Smooth muscle cell (in vitro differentiated cells): ENCODE measurements at regions not wholly inside any gene's neighbourhood (a gene's known extent, or its start where the extent isn't known, plus 50 kb on each side); places are given as distances from the start of the nearest gene placed in this dataset.
A peak's percentile ranks its signal among the peaks of the same experiment; 100 is the strongest.

ENCODE experiments used
- DNase-seq: peaks from one replicate; lab custom pipeline; 2025; ENCODE audit not compliant: unreplicated experiment; lab: John Stamatoyannopoulos, UW
- H2AFZ ChIP-seq: fragments of 200-600 bp; sonication (generic); 2 replicates; pipeline ENCODE4 v1.6.0; 2016; ENCODE audit warnings: antibody characterized with exemption, low read depth, mild to moderate bottlenecking
- H3F3A ChIP-seq: fragments of 200-600 bp; sonication (generic); 2 replicates; pipeline ENCODE4 v1.6.0; 2017; ENCODE audit warnings: antibody characterized with exemption, low read depth
- H3K27ac ChIP-seq: fragments of 200-600 bp; sonication (generic); 2 replicates; pipeline ENCODE4 v1.5.1; 2016; ENCODE audit warnings: low read depth, mild to moderate bottlenecking
- H3K27me3 ChIP-seq: fragments of 200-600 bp; sonication (generic); 2 replicates; pipeline ENCODE4 v1.6.1; 2016; ENCODE audit warnings: low read depth, mild to moderate bottlenecking
- H3K36me3 ChIP-seq: fragments of 200-600 bp; sonication (generic); 2 replicates; pipeline ENCODE4 v1.5.1; 2016; ENCODE audit warnings: low read depth
- H3K4me1 ChIP-seq: fragments of 200-600 bp; sonication (generic); 2 replicates; pipeline ENCODE4 v1.5.1; 2016; ENCODE audit warnings: low read depth
- H3K4me2 ChIP-seq: fragments of 200-600 bp; sonication (generic); 2 replicates; pipeline ENCODE4 v1.6.0; 2016; ENCODE audit warnings: mild to moderate bottlenecking
- H3K4me3 ChIP-seq: fragments of 200-600 bp; sonication (generic); 2 replicates; pipeline ENCODE4 v1.5.1; 2016; ENCODE audit warnings: mild to moderate bottlenecking
- H3K79me2 ChIP-seq: fragments of 200-600 bp; sonication (generic); 2 replicates; pipeline ENCODE4 v1.6.0; 2016; ENCODE audit warnings: low read depth, mild to moderate bottlenecking
- H3K9ac ChIP-seq: fragments of 200-600 bp; sonication (generic); 2 replicates; pipeline ENCODE4 v1.6.0; 2016; ENCODE audit warnings: low read depth
- H3K9me3 ChIP-seq: fragments of 200-600 bp; sonication (generic); replicated peaks from 2 replicates; pipeline ENCODE4 v1.5.1; 2016; ENCODE audit warnings: low read depth
- H4K20me1 ChIP-seq: fragments of 200-600 bp; sonication (generic); 2 replicates; pipeline ENCODE4 v1.6.0; 2016; ENCODE audit warnings: low read depth
- WGBS: methylation state at CpG from one replicate; pipeline ENCODE4 v1.1.7; 2016; ENCODE audit warnings: low lambda C conversion rate; 5-methylcytosine and 5-hydroxymethylcytosine counted together
- TF ChIP-seq, protein P1 (sequence below): fragments of 200-600 bp; sonication (generic); IDR thresholded peaks from 2 replicates; pipeline ENCODE4 v1.5.1; 2017; ENCODE audit warnings: borderline replicate concordance, mild to moderate bottlenecking, antibody characterized with exemption; ENCODE audit not compliant: insufficient read depth, poor library complexity, severe bottlenecking

DNA sequence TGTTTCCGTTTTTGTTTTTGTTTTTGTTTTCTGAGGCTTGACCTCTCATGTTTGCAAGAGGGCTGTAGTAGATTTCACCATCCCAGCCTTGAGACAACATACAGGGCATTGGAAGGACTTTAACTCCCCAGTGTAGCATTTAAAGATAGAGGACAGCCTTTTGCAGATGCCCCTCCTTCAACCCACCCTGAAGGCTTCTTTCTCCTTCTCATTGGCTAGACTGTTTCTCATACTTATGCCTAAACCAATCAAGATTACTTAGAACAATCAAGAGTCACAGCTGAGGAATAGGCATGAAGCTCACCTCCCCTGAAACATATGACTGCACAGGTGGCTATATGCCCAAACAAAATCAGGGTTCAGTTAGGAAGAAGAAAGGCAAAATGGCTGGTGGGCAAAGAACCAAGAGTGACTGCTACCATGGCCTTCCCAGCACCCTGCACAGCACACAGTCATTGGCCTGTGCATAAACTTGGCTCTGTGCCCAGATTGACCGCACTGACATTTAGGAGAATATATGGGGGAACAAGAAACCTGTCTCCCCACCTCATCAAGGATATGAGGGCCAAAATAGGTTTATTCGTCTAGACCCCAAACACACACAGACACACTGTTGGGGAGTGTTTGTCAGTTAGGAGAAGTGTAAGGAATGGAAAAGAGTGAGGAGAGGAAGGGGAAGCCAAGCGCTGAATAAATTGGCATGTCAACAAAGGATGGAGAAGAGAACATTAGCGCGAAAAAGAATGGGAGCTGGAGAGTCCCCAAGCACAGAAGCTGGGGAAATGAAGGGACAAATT, 137.3 kb upstream of the RANBP3L start:
- Histone ChIP-seq H3K9ac (no peak overlapping the region), H3K27ac (no peak overlapping the region), H2AFZ (no peak overlapping the region), H3F3A (no peaks in the 10 kb centered on the region), H3K27me3 (no peaks in the 10 kb centered on the region), H3K9me3 (no peaks in the 10 kb centered on the region), H3K4me1 (peaks cover 7% of the 10 kb centered on the region), H4K20me1 (no peaks in the 10 kb centered on the region), H3K79me2 (no peaks in the 10 kb centered on the region), H3K4me2 (no peak overlapping the region), H3K36me3 (no peaks in the 10 kb centered on the region), H3K4me3 (no peak overlapping the region)
- DNase-seq = no peak
- 97% methylated on average over 6 of the region's 6 CpGs for WGBS
- TF ChIP-seq, protein P1, sequence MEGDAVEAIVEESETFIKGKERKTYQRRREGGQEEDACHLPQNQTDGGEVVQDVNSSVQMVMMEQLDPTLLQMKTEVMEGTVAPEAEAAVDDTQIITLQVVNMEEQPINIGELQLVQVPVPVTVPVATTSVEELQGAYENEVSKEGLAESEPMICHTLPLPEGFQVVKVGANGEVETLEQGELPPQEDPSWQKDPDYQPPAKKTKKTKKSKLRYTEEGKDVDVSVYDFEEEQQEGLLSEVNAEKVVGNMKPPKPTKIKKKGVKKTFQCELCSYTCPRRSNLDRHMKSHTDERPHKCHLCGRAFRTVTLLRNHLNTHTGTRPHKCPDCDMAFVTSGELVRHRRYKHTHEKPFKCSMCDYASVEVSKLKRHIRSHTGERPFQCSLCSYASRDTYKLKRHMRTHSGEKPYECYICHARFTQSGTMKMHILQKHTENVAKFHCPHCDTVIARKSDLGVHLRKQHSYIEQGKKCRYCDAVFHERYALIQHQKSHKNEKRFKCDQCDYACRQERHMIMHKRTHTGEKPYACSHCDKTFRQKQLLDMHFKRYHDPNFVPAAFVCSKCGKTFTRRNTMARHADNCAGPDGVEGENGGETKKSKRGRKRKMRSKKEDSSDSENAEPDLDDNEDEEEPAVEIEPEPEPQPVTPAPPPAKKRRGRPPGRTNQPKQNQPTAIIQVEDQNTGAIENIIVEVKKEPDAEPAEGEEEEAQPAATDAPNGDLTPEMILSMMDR = no peak

DNA sequence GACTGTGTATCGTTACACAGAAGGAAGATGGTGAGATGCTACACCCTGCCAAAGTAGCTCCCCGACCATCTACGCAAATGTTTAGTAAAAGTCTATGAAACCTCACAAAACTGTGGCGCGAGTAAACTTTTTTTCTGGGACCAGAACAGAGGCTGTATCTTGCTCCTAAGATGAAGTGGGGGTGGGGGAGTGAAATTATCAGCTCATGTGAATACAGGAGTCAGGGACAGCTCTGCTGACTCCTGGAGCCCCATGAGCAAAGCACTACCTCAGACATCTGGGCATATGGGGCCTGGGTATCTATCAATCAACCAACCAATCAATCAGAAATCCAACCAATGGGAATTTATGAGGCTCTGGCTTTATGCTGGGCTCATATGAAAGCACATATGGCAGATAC, 138.6 kb upstream of the RANBP3L start:
- Histone ChIP-seq H3K27me3 (no peaks in the 10 kb centered on the region), H3K9me3 (no peaks in the 10 kb centered on the region), H3K4me3 (no peak overlapping the region), H3K36me3 (no peaks in the 10 kb centered on the region), H4K20me1 (no peaks in the 10 kb centered on the region), H3K4me1 (peaks cover 7% of the 10 kb centered on the region), H3K27ac (no peak overlapping the region), H3F3A (no peaks in the 10 kb centered on the region), H2AFZ (no peak overlapping the region), H3K79me2 (no peaks in the 10 kb centered on the region), H3K9ac (no peak overlapping the region), H3K4me2 (no peak overlapping the region)
- WGBS = 97% methylated on average over 5 of the region's 5 CpGs
- no peak for DNase-seq
- TF ChIP-seq, protein P1 = no peak

DNA sequence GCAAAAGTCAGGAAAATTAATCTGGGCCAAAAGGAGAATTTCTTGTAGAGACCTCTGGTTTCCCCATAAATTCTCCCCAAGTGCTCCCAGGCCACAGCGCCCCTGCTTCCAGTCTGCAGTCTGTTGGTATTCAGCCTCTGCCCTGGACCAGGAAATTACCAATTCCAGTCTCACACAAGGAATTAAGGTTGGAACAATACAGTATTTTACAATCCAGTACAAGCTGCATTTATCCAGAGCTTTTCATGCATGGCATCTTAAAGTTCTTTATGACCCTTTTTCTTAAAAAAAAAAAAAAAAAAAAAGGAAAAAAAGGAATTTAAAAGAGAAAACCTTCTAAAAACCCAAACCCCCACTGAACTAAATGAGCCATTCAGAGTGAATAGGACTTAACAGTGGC, 139.6 kb upstream of the RANBP3L start:
- Histone ChIP-seq H3F3A (no peaks in the 10 kb centered on the region), H3K36me3 (no peaks in the 10 kb centered on the region), H3K4me3 (no peak overlapping the region), H3K9ac (no peak overlapping the region), H3K27ac (no peak overlapping the region), H3K9me3 (no peaks in the 10 kb centered on the region), H3K4me1 (peaks cover 7% of the 10 kb centered on the region), H3K4me2 (no peak overlapping the region), H4K20me1 (no peaks in the 10 kb centered on the region), H3K27me3 (no peaks in the 10 kb centered on the region), H3K79me2 (no peaks in the 10 kb centered on the region), H2AFZ (no peak overlapping the region)
- TF ChIP-seq, protein P1 = no peak
- no peak for DNase-seq
- WGBS = 100% methylated on average over 1 of the region's 1 CpG

DNA sequence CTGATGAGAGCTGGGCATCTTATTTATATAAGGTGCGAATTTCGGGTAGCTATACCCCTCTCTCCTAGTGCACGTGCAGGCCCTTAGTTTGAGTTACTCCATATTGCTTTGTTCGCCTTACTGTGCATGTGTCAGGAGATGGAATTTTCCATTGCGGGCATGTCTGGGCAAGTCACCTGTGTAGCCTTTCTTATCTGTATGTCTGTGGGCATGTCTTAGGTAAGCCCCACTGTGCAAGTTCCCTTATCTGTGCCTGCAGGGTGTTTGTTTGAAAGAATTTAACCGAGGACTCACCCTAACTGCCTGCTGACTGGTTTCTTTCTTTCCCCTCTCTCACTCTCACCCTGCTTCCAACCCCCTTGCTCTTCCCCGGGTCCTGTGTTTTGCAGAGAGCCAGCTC, 140.7 kb upstream of the RANBP3L start:
- Histone ChIP-seq H3K27ac (peak overlapping the region; percentile 39), H3K4me2 (peak overlapping the region; percentile 48), H4K20me1 (no peaks in the 10 kb centered on the region), H3K9me3 (no peaks in the 10 kb centered on the region), H3F3A (no peaks in the 10 kb centered on the region), H3K4me3 (no peak overlapping the region), H3K9ac (peak overlapping the region; percentile 34), H2AFZ (peak overlapping the region; percentile 36), H3K79me2 (no peaks in the 10 kb centered on the region), H3K27me3 (no peaks in the 10 kb centered on the region), H3K4me1 (peaks cover 7% of the 10 kb centered on the region), H3K36me3 (no peaks in the 10 kb centered on the region)
- WGBS = 77% methylated on average over 7 of the region's 7 CpGs
- TF ChIP-seq, protein P1 = no peak
- no peak for DNase-seq
